ENCODE measurements at regions not wholly inside any gene's neighbourhood (a gene's known extent, or its start where the extent isn't known, plus 50 kb on each side); places are given as distances from the start of the nearest gene placed in this dataset.

DNA sequence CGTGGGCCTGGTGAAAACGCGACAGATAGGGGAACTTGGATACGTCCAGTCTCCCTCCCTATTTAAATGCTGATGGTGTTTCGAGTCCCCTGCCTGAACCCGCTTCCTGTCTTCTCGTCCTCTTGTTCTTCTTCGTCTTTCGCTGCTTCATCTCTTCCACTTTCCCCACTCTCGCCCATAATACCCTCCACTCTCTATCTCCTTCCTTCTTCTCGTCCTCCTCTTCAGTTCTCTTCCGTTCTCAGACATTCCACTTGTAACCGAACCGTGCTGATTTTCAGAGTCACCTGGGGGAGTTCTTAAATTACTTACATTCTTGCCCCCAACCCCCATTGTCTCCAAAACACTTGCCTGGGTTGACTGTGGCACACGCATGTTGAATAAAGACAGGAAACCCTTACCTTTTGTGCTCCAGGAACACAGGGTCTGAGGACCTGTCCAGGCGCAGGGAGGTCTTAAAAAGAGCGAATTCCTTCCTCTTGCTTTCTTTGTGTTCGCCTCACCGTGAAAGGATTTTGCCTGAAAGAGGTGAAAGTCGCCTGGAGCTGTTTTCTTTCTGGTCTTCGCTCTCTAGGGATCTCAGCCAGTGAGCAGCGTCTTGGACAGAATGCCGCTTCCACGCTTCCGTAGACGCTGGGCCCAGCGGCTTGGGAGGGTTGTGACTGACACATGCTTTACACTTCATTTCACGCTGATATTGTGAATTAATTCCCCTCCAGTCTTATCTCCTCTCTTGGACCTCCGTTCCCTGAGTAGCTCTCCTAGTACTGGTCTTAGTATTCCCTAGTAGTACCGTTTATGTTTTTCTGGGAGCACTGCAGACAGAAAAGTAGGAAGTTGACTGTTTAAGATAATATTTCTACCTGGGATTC lies 184.0 kb downstream of the GPX5 start:
- DNase-seq, result peak; percentile 37

DNA sequence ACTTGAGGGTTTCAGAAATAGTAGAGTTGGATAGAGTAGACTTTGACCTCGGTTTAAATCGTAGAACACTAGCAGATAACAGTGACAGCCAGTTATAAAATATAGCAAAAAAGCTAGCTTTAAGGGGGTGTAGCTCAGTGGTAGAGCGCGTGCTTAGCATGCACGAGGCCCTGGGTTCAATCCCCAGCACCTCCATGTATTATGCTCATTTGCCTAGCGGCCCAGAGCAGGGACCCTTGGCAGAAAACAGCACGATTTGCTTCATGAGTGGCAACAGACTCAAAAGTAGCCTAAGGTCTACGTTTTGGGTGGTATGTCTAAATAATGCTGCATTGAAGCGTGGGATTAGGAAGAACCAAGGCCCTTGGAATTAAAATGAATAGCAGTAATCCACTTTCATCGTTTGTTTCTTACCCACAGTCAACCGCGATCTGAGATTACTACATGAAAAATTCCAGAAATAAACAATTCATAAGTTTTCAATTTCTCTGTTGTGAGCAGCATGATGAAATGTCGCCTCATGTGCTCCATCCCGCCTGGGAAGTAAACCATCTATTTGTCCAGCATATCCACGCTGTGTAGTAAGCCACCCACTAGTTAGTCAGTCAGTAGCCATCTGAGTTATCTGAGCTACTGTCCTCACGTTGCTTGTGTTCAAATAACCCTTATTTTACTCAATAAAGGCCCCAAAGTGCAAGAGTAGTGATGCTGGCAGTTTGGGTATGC lies 184.9 kb downstream of the GPX5 start:
- peak; percentile 78 for DNase-seq

DNA sequence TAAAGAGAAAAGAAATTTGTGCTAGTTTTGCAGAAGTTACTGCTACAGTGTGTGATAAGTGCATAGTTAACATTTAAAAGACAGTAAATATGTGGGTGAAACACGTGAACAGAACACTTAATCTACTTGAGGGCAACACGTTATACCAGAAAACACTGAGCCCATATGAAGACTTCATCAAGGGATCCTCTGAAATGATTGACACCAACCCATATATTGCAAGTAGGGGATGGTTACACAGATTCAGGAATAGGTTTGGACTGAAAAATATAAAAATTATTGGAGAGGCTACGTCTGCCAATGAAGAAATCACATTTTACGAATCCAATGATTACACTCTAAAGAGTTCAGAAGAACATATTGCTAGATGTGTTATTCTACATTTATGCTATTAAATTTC lies 185.6 kb downstream of the GPX5 start:
- DNase-seq, result no peak

DNA sequence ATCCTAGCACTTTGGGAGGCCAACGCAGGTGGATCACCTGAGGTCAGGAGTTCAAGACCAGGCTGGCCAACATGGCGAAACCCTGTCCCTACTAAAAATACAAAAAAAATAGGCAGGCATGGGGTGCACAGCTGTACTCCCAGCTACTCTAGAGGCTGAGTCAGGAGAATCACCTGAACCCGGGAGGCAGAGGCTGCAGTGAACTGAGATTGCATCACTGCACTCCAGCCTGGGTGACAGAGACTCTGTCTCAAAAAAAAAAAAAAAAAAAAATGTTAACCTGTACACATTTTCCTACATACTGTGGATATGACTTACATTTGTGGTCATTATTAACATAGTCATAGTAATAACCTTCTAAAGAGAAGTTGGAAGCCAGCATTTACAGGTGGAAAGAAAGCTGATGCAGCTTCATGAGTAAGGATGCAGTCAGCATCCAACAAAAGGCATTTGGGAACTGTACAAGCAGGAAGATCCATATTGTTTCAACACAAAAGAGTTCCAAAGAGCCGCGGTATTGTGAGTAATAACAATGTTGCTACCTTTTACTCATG lies 186.2 kb downstream of the GPX5 start:
- DNase-seq, result no peak

DNA sequence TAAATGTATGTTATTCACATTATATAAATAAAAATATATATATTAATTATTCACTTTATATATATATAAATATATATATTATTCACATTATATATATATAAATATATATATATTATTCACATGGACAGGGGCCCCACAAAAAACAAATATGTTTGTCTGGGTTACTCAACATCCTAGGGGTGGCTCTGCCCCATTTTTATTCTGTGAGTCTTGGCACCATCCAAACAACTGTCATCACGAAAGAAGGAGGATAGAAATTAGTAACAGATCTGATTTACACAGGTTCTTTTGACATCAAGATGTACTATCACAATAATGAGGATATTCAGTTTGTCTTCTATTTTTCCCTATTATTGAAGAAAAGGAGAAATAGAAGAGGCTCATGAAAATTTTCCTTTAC lies 187.3 kb downstream of the GPX5 start:
- DNase-seq, result no peak

DNA sequence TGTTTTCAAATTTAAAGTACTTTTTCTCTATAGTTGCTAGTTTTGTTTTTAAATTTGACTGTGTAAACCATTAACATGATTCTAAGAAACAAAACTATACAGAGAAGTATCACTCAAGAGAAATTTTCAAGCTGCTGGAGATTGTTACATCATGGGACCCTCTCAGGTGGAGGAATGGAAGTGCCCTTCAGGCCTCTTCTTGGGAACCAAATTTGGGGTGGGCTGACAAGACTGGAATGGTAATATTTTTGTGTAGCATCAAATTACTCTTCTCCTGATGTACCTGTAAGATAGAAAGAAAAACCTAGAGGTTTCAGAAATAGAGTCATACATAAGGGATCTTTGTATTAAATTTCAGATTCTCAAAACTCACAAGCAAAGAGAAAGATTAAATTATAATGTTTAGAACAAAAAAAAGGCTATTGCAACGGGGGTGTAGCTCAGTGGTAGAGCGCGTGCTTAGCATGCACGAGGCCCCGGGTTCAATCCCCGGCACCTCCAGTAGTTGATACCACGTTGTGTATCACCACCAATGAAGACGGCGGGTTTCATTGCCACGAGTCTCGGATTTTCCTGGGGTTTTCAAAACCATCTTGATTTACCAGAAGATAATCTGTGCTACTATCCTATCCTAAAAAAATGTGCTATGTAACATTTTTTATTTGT lies 193.7 kb downstream of the GPX5 start:
- peak; percentile 69 for DNase-seq

DNA sequence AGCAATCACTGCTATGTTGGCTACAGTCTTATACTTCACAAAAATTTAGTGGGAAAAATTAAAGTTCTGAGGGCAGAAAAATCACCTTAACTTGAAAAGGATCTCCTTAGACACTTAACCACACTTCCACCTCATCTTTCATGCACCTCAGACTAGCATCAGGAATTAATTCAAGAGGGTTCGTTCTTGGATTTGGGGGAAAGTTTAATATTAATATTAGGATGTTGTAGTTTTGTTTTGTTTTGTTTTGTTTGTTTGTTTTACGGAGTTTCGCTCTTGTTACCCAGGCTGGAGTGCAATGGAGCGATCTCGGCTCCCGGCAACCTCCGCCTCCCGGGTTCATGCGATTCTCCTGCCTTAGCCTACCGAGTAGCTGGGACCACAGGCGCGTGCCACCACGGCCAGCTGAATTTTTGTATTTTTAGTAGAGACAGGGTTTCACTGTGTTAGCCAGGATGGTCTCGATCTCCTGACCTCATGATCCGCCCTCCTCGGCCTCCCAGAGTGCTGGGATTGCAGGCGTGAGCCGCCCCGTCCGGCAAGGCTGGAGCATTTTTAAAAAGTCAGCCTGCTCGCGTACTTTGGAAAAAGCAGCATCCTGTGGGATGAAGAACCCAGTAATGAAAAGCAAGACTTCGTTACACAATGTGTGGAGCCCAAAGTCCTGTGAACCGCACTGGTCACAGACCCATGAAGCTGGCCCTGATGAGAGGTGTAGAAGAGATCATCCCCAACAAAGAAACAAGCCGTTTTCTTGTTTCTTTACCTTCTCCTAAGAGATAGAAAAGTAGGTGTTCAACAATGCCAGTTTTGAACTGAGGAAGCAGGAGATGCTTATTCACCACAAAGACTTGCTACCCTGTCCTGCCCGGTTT lies 194.9 kb downstream of the GPX5 start:
- no peak for DNase-seq

DNA sequence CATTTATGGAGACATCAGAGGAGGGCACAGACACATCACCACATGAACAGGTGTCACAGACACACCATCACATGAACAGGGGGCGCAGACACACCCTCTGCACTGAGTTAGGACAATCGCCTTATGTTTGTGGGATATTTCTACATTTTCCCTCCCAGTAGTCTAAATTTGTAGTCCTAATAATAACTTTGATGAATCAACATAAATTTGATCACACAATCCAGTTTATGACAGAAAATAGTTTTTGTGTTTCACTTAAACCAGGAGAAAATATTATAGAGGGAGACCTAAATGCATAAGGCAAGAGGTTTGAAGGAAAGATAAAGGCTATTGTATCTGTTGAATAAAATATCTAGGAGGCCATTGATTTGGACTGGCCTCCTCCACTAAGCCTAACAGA lies 195.7 kb downstream of the GPX5 start:
- no peak for DNase-seq

DNA sequence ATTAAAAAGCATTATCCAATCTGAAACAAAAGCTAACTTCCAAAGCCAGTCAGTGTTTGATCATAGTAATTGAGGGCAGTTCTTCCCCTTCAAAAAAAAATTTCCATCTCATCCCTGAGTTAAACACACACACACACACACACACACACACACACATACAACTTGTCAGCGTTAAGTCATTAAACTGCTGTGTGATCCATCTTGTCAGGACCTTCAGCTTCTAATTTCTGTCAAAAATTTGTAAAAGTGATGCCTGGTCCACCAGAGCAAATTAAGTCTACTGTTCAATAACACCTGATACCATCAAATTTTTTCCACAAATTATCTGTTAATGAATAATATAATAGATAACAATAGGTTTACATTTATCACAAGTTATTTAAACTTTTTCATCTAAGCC lies 198.7 kb downstream of the GPX5 start:
- no peak for DNase-seq

DNA sequence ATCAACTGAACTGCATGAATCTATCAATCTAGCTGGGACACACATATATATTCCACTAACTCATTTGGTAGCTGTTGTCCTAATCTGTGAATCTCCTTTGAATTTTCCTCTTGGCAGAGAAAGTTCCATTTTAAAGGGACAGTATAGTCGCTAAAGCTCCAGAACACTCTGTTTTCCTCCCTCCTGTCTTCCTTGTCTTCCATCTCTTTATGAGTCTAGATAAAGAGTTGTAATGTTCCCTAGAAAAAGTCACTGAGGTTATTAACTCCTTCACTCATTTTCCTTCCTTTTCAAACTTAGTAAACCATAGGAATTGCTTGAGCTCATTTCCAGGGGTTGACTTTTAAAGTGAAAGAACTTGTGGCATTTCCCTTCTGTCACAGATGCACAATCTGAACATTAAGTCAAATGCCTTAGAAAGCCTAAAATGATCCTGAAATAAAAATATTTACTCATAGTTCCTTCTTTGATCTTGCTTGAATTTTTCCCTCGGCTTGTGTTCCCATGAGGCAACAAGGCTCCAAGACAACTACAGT lies 198.4 kb downstream of the TRIM27 start:
- no peak for DNase-seq

DNA sequence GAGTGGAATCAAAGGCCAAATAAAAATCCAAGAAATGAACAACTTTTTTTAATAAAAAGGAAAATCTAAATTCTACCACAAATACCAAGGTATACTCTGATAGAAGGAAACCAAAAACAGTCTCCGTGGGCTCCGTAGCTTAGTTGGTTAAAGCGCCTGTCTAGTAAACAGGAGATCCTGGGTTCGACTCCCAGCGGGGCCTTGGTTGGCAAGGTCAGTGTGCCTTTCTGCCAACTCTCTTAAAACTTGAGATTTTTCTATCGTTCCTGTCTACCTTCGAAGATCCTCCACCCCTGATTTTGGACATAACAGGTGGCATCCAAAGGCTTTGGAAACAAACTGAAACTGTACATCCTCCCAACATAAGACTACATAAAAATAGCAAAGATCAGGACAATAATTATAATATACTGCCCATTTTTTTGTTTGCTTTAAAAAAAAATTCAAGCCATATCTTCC lies 197.9 kb downstream of the TRIM27 start:
- DNase-seq, result peak; percentile 64

DNA sequence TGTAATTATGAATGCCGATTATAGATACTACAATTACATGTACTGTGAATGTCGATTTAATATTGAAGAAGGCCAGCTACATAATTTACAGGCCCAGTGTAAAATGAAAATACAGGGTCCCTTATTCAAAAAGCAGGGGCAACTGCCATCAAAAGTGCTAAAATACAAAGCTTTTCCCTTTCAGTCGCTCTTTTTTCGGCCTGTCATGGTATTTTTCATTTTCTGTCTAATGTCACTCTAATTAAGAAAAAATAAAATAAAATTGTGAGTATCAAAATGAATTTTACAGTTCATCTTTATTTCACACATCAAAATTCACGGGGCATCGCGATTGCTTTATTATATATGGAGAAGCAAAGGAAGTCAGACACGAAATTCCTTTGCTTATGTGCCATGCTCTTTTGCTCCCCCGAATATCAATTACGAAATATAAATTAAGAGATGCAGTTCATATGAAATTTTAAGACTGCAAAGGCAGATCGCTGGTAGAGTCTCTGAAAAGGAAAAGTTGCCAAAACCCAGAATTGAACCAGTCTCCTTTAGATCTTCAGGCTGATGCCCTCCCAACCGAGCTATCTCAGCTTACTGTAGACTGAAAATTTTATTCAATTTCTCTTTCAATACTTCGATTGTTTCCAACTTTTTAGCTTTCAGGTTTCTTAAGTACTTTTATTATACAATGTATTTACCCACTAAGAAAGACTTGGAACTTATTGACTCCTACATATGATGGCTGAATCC lies 197.0 kb downstream of the TRIM27 start:
- no peak for DNase-seq

DNA sequence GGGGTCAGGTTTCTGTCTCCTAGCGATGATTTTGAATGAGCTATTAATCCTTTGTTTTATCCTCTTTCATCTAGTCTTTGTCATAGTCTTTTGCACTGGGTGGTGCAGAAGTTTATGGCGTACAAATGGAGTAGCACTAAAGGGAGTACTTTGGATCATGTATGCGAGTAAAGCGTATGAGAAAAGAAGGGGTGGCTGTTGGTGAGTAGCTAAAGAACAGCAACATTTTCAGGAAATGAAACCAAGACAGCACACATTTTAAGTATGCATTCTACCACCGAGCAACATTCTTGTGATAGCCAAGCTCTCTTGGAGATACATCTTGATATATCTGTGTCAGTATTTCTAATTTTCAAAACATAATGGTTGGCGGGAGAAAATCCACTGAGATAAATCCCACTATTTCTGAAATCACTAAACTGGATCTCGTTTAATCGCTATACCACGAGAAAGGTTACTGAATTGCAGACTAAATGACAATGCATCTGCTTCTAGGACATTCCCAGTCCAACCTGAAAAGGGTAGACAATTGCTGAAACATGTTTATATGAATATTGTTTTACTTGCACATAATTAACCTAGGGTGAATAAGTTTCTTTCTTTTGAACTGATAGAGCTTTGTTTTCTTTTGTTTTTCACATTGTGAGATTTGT lies 196.1 kb downstream of the TRIM27 start:
- no peak for DNase-seq

DNA sequence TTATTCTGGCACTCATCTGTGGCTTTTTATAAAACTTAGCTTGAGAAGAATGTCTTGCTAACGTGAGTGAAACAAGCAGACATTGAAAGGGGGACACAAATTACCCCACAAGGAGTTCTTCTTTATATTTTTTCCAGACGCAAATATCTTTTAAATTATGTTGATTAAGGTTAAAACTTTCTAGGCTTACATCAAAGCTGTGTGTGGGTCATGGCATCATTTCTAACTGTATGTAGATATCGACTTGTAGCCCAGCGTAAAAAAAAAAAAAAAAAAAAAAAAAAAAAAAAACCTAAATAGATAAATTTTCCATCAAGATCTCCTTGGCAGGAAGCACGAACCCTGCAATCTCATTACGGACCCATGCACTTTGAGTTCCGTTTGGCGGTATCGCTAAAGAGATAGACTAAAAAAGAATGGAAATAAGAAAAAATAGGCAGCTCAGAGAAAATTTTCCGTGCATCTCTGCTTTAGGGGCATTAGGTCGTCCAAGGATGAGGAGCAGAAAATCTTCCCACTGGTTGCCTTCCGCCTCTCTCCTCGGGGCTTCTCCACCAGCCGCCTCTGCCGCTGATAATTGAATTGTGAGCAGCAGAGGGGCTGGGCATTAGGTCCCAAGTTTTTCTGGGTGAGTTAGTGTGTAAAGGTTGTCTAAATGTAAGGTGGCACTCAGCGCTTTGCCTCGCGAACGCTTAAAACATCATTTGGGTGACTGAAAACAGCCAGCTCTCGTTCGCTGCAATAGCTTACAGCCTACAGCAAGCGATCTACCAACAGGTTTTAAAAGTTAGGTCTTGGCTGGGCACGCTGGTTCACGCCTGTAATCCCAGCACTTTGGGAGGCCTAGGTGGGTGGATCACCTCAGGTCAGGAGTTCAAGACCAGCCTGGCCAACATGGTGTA lies 194.0 kb downstream of the TRIM27 start:
- peak; percentile 21 for DNase-seq

DNA sequence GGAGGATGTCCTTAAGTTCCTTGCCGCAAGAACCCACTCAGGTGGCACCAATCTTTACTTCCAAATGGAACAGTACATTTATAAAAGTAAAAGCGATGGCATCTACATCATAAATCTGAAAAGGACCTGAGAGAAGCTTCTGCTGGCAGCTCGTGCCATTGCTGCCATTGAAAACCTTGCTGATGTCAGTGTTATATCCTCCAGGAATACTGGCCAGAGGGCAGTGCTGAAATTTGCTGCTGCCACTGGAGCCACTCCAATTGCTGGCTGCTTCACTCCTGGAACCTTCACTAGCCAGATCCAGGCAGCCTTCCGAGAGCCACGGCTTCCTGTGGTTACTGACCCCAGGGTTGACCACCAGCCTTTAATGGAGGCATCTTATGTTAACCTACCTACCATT lies 191.7 kb downstream of the TRIM27 start:
- DNase-seq, result no peak

DNA sequence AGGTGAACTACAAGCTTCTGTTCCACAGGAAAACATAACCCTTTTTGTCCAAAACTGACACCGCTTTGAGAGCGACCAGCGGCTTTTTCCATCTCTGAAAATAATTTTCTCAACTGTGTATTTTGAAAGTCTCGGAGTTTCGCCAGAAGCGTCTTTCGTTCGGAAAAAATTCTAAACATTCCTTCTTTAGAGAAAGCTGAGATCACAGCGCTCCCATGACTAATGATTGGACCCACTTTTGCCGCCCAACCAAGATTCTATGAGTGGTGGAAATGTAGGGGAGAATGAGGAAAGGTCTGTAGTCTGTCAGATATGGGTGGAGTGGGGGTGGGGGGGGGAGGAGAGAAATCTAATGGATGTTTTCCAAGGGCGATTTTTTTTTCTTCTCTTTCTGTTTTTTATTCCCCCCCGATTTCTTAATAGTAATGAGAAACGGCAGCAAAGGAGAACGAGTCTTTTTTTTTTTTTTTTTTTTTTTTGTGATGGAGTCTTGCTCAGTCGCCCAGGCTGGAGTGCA lies 189.3 kb downstream of the TRIM27 start:
- no peak for DNase-seq

DNA sequence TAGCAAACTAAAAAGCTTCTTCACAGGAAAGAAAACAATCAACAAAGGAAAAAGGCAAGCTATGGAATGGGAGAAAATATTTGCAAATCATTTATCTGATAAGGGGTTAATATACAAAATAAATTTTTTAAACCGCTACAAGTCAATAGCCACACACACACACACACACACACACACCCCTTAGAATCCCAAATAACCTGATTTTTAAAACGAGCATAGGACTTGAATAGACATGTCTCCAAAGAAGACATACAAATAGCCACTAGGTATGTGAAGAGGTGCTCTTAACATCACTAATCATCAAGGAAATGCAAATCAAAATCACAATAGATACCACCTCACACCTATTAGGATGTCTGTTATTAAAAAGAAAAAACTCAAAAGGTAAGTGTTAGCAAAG lies 187.7 kb downstream of the TRIM27 start:
- DNase-seq, result no peak

DNA sequence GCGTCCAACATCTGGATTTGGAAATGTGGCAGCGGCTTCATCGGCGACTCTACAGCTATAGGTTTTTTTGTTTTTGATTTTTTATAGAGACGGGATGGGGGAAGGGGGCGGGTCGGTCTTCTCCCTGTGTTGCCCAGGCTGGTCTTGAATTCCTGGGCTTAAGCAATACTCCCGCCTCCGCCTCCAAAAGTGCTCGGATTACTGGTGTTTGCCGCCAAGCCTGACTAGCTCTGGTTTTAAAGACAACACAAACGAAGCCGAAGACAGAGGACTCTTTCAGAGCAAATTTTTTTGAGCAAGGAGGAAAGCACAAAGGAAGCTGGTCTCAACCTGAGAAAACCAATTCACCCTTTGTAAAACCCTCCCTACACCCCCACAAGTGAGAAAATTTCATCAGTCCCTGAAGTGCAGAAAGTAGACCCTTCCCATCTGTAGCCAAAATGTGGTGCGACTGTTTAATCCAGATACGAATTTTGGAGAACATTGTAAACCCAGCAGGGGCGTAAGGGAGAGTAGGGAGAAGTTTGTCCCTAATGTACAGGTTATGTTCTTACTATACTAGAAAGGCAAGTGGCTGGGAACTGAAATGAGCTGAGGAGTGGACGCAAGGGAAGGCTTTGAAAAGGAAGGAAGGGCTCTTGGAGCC lies 185.9 kb downstream of the TRIM27 start:
- DNase-seq, result no peak

DNA sequence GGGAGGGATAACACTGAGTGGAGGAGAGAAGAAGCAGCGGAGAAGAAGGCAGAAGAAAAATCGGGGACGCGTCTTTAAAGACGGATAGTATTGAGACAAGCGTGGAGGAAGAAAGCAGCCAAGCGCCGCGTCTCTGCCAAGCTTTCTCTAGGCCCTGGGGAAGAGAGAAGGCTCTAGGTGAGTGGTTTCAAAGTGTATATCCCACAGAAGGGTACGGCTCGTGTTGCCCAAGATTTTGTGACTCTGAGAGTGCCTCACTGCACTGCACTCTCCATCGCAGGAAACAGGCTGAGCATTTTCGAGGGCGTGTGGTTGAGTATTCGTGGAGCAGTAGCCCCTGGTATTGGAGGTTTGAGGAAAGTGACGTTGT lies 185.4 kb downstream of the TRIM27 start:
- no peak for DNase-seq

Data from EL (cell line).